Left lung (tissue), 4 donors: ENCODE measurements at regions not wholly inside any gene's neighbourhood (a gene's known extent, or its start where the extent isn't known, plus 50 kb on each side); places are given as distances from the start of the nearest gene placed in this dataset.
"Not testable (repeated sequence)": the region's sequence is repeated elsewhere in the genome, so short reads cannot be mapped to it uniquely, and the experiment has no call there.

Source experiments
- ATAC-seq: fragments of 200-7000 bp; cut with Tn5 transposase; one replicate; pipeline ENCODE4 v1.9.1; 2020; ENCODE audit warnings: moderate library complexity
- DNase-seq, 4 donors: peaks; one replicate each; pipeline ENCODE4 v3.0.0-alpha.2; 2013 to 2020
- H3K27ac ChIP-seq, 2 donors: fragments of 200-600 bp; sonication (generic) in 1 of 2; one replicate each; pipeline versions ENCODE4 v1.5.0 to v1.8.0; 2020 to 2021
- H3K27me3 ChIP-seq, 2 donors: fragments of 200-600 bp; sonication (generic) in 1 of 2; one replicate each; pipeline versions ENCODE4 v1.5.0 to v1.8.0; 2020 to 2021
- H3K36me3 ChIP-seq, 2 donors: fragments of 200-600 bp; sonication (generic) in 1 of 2; one replicate each; pipeline versions ENCODE4 v1.5.0 to v1.8.0; 2020 to 2021
- H3K4me1 ChIP-seq, 2 donors: fragments of 200-600 bp; one replicate each; pipeline ENCODE4 v1.8.0; 2021
- H3K4me3 ChIP-seq, 2 donors: fragments of 200-600 bp; sonication (generic) in 1 of 2; one replicate each; pipeline versions ENCODE4 v1.5.0 to v1.8.0; 2020 to 2021; ENCODE audit warnings: mild to moderate bottlenecking in 1 of 2
- H3K9me3 ChIP-seq, 2 donors: fragments of 200-600 bp; sonication (generic) in 1 of 2; one replicate each; pipeline versions ENCODE4 v1.5.0 to v1.8.0; 2020 to 2021
- CTCF ChIP-seq, 2 donors: fragments of 200-600 bp; sonication (generic) in 1 of 2; IDR thresholded peaks; one replicate each; pipeline versions ENCODE4 v1.5.0 to v1.8.0; 2021; ENCODE audit warnings: antibody characterized with exemption in 2 of 2
- intact Hi-C, 2 donors: fragments of 100-400 bp; cut with DNase I; formaldehyde crosslinking; loops; one replicate each; pipeline versions ENCODE4 v1.11.2 to v1.14.2; 2022
- donor health status: DM: no; HTN: yes; CAD: no.
- donor health status: DM: no; HTN: no; CAD: no.

DNA sequence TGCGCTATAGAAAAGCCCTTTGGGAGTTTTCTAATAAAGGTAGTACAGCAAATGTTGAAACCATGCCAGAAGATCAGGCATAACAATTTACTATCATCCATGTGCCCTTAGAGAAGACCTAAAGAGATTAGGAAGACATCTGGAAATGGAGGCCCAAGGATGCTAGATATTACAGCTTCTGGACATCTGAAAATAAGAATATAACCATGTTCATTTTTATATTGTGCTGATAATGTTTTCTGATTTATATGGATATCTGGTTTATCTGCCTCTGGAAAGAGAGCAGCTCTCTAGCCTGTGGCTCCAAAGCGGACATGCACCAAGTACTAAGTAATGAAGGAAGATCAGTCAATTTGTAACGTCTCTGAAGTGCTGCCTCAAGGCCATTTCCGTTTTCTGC lies 478.0 kb upstream of the DDX18 start:
- Histone ChIP-seq H3K27me3 (no peaks in the 10 kb centered on the region), H3K27ac (no peak overlapping the region), H3K4me1 (no peaks in the 10 kb centered on the region), H3K36me3 (no peaks in the 10 kb centered on the region), H3K9me3 (no peaks in the 10 kb centered on the region), H3K4me3 (no peak overlapping the region)
- no peak for TF ChIP-seq CTCF (IDR thresholded peaks at IDR 0.05)
- intact Hi-C loops = no loop called here
- DNase-seq (no peak), ATAC-seq (no peak)

DNA sequence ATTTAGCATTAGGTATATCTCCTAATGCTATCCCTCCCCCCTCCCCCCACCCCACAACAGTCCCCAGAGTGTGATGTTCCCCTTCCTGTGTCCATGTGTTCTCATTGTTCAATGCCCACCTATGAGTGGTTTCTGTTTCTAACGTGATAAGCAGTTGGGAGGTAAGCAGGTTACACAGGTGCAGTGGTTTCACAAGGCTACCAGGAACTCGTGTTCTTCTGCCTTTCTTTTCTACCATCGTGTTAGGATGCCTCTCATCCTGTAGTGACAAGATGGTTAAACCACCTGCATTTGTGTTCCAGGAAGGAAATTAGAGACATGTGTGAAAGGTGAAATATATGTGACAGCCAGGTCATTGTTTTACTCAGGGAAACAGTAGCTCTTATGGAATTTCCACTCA lies 476.5 kb upstream of the DDX18 start:
- H3K27ac ChIP-seq, H3K36me3 ChIP-seq, intact Hi-C loops, H3K27me3 ChIP-seq, H3K4me3 ChIP-seq, H3K4me1 ChIP-seq, ATAC-seq, DNase-seq, H3K9me3 ChIP-seq: not testable (repeated sequence)

DNA sequence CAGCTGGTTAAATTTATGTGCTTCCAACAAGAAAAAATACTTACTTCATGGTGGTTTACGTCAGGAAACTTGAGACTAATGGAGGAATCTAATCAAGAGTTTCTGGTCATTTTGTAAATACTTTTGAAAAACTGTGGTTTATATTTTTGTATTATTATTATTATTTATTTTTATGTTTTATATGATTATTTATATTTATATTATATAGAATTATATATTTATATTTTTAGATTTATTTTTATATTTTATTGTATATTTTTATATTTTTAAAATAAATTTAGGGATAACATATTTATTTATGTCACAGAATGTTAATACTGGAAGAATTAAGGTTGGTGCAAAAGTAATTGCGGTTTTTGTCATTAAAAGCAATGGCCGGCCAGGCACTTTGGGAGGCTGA lies 474.5 kb upstream of the DDX18 start:
- Histone ChIP-seq H3K27me3 (no peaks in the 10 kb centered on the region), H3K27ac (no peak overlapping the region), H3K9me3 (no peaks in the 10 kb centered on the region), H3K36me3 (no peaks in the 10 kb centered on the region), H3K4me3 (no peak overlapping the region), H3K4me1 (no peaks in the 10 kb centered on the region)
- no peak for TF ChIP-seq CTCF (IDR thresholded peaks at IDR 0.05)
- ATAC-seq (no peak), DNase-seq (no peak)
- intact Hi-C loops = no loop called here

GRCh38 chr2:117341690-117342089 lies 472.8 kb upstream of the DDX18 start:
- no peaks in the 10 kb centered on the region for H3K36me3 ChIP-seq
- no peak overlapping the region for H3K27ac ChIP-seq
- DNase-seq (no peak), ATAC-seq (no peak)
- H3K27me3 ChIP-seq = no peaks in the 10 kb centered on the region
- H3K4me1 ChIP-seq = no peaks in the 10 kb centered on the region
- TF ChIP-seq CTCF (IDR thresholded peaks at IDR 0.05) = no peak
- no peaks in the 10 kb centered on the region for H3K9me3 ChIP-seq
- no peak overlapping the region for H3K4me3 ChIP-seq
- intact Hi-C loops = no loop called here

- intact Hi-C loops = no loop called here
- no peak for TF ChIP-seq CTCF (IDR thresholded peaks at IDR 0.05)
- Histone ChIP-seq H3K27ac (no peak overlapping the region), H3K4me1 (no peaks in the 10 kb centered on the region), H3K27me3 (no peaks in the 10 kb centered on the region), H3K36me3 (no peaks in the 10 kb centered on the region), H3K4me3 (no peak overlapping the region), H3K9me3 (no peaks in the 10 kb centered on the region)
- ATAC-seq (no peak), DNase-seq (no peak)
These were observed 472.1 kb upstream of the DDX18 start for GRCh38 chr2:117342415-117342814.

DNA sequence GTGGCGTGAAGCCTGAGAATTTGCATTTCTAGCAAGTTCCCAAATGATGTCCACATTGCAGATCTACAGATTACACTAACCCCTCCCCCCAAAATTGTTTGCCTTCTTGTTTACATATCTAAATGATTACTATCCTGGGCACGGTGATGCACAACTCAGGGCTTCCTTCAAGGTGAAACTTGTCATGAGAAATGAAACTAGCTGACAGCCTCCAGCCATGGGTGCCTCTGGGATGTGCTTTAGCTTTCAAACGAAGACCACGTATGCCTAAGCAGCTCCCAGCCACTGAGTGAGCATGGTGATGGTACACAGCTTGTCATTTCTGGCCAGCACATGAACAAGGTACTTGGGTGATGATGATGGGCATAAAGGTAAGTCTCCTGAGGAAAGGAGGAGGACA lies 464.8 kb upstream of the DDX18 start:
- DNase-seq (no peak), ATAC-seq (no peak)
- no peak overlapping the region for H3K27ac ChIP-seq
- no peaks in the 10 kb centered on the region for H3K27me3 ChIP-seq
- TF ChIP-seq CTCF (IDR thresholded peaks at IDR 0.05) = no peak
- intact Hi-C loops = no loop called here
- no peaks in the 10 kb centered on the region for H3K36me3 ChIP-seq
- no peaks in the 10 kb centered on the region for H3K4me1 ChIP-seq
- H3K4me3 ChIP-seq = no peak overlapping the region
- H3K9me3 ChIP-seq = no peaks in the 10 kb centered on the region
